T-cell (primary cell): ENCODE measurements at regions not wholly inside any gene's neighbourhood (a gene's known extent, or its start where the extent isn't known, plus 50 kb on each side); places are given as distances from the start of the nearest gene placed in this dataset.

Experiments used
- ATAC-seq, 4 experiments: fragments of 200-7000 bp in 3 of 4; fragments of 150-1000 bp in 1 of 4; cut with Tn5 transposase; replicated peaks in 1 of 4; 1 replicate in 3 of 4; 2 replicates in 1 of 4; pipeline ENCODE4 v1.10.0; 2021; ENCODE audit warnings: moderate library complexity in 3 of 4, mild to moderate bottlenecking in 2 of 4, moderate number of reproducible peaks in 1 of 4
- CTCF ChIA-PET, 2 donors: fragments of 300-600 bp; sonication (Branson Sonifier 250); formaldehyde crosslinking; loops; one replicate each; lab custom pipeline; 2022; ENCODE audit warnings: antibody characterized with exemption in 2 of 2; lab: Charles Lee
- POLR2A ChIA-PET, 2 donors: fragments of 300-600 bp; sonication (Branson Sonifier 250); formaldehyde crosslinking; loops; one replicate each; lab custom pipeline; 2022; ENCODE audit warnings: antibody characterized with exemption in 2 of 2; lab: Charles Lee
- DNase-seq, 35 experiments: peaks; one replicate each; pipeline versions ENCODE4 v3.0.0 to v3.0.0-alpha.2; 2013 to 2023
- H3K27ac ChIP-seq: one replicate; pipeline ENCODE4 v1.5.1; 2013; ENCODE audit warnings: low read length
- H3K27me3 ChIP-seq, 2 experiments: replicated peaks in 1 of 2; 1 replicate in 1 of 2; 2 replicates in 1 of 2; pipeline versions ENCODE4 v1.6.1 to v1.7.0; 2013; ENCODE audit warnings: low read length in 1 of 2, mixed read lengths in 1 of 2; ENCODE audit not compliant: control insufficient read depth in 2 of 2, insufficient read depth in 2 of 2; ENCODE audit errors: extremely low read depth in 1 of 2
- H3K36me3 ChIP-seq, 2 donors: 1 replicate in 1 of 2; 2 replicates in 1 of 2; pipeline versions ENCODE4 v1.6.1 to v1.7.0; 2013; ENCODE audit warnings: low read length in 1 of 2; ENCODE audit not compliant: control insufficient read depth in 2 of 2, insufficient read depth in 1 of 2; ENCODE audit errors: extremely low read depth in 1 of 2
- H3K4me1 ChIP-seq, 2 experiments: 1 replicate in 1 of 2; 2 replicates in 1 of 2; pipeline versions ENCODE4 v1.6.1 to v1.7.0; 2013; ENCODE audit warnings: low read length in 2 of 2, mixed read lengths in 1 of 2; ENCODE audit not compliant: insufficient read depth in 2 of 2, control insufficient read depth in 1 of 2; ENCODE audit errors: extremely low read depth in 1 of 2
- H3K4me3 ChIP-seq, 2 donors: 1 replicate in 1 of 2; 2 replicates in 1 of 2; pipeline versions ENCODE4 v1.5.1 to v1.7.0; 2013; ENCODE audit warnings: mild to moderate bottlenecking in 2 of 2, low read length in 1 of 2, moderate library complexity in 1 of 2; ENCODE audit not compliant: control insufficient read depth in 1 of 2; ENCODE audit errors: extremely low read depth in 1 of 2
- H3K9me3 ChIP-seq: 2 replicates; pipeline ENCODE4 v1.7.0; 2013
- H3K27ac Mint-ChIP-seq, 2 donors: one replicate each; pipeline ENCODE4 v1.8.0; 2020 to 2021; ENCODE audit warnings: mild to moderate bottlenecking in 2 of 2, mixed read lengths in 2 of 2
- H3K27me3 Mint-ChIP-seq, 2 donors: one replicate each; pipeline ENCODE4 v1.8.0; 2021 to 2022; ENCODE audit warnings: mixed read lengths in 2 of 2
- H3K36me3 Mint-ChIP-seq: one replicate; pipeline ENCODE4 v1.8.0; 2021; ENCODE audit warnings: mixed read lengths
- H3K4me1 Mint-ChIP-seq, 3 donors: one replicate each; pipeline ENCODE4 v1.8.0; 2020 to 2022; ENCODE audit warnings: mixed read lengths in 3 of 3, mild to moderate bottlenecking in 1 of 3
- H3K4me3 Mint-ChIP-seq, 3 donors: one replicate each; pipeline ENCODE4 v1.8.0; 2020 to 2022; ENCODE audit warnings: mild to moderate bottlenecking in 3 of 3, mixed read lengths in 3 of 3, moderate library complexity in 3 of 3
- H3K9me3 Mint-ChIP-seq, 3 donors: one replicate each; pipeline ENCODE4 v1.8.0; 2020 to 2022; ENCODE audit warnings: mixed read lengths in 3 of 3
- WGBS: methylation state at CpG from one replicate; pipeline ENCODE4 v1.1.5; 2013; ENCODE audit warnings: missing lambda C conversion rate; ENCODE audit not compliant: insufficient coverage; 5-methylcytosine and 5-hydroxymethylcytosine counted together

DNA sequence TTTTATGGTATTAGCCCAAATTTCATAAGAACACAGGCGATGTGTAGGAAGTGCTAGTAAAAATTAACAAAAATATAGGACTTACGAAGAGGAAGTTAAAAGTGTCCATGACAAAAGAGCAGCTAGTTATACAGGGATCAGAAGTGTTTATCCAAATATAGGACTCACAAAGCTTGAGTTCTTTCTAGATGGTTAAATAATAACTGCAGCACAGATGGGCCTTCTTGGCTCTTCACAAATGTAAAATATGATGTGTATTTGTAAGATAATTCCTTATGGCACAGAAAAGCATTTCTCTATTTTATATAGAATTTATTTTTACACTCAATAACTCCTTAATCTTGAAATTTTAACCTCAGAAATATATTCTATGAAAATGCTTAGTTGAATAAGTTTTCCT lies 100.9 kb upstream of the SPHKAP start:
- peaks cover 3 to 13% (median 8%) of the 10 kb centered on the region in 3 donors for H3K9me3 Mint-ChIP-seq
- Histone ChIP-seq H3K27me3 (no peaks in the 10 kb centered on the region), H3K4me1 (no peaks in the 10 kb centered on the region), H3K9me3 (no peaks in the 10 kb centered on the region), H3K27ac (no peak overlapping the region), H3K4me3 (no peak overlapping the region), H3K36me3 (no peaks in the 10 kb centered on the region)
- no peak overlapping the region for H3K27ac Mint-ChIP-seq
- H3K36me3 Mint-ChIP-seq = no peaks in the 10 kb centered on the region
- H3K4me1 Mint-ChIP-seq = no peaks in the 10 kb centered on the region
- POLR2A ChIA-PET = no interaction called here
- DNase-seq = no peak
- H3K4me3 Mint-ChIP-seq = no peak overlapping the region
- CTCF ChIA-PET = no interaction called here
- WGBS = no CpG with 5 or more reads among the region's 2 CpGs
- no peaks in the 10 kb centered on the region for H3K27me3 Mint-ChIP-seq
- ATAC-seq = no peak

DNA sequence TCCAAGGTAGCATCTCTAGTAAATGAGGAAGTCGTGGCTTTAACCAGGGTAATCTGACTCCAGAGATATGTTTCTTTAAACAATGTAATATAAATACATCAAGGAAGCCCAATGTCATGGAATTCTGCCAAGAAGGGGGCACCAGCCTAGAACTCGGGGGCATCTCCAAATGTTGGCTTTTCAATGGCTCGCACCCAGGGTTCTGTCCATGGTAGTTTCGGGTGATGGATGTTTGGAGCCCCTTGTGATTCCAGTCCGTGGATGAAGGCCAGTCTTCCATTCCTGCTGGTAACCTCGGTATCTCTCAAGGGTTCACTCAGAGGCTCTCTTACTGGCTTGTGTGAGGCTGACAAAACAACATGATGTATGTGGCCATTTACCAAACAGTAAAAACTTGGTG lies 91.7 kb upstream of the SPHKAP start:
- Mint-ChIP-seq H3K4me1 (no peaks in the 10 kb centered on the region), H3K4me3 (no peak overlapping the region), H3K36me3 (no peaks in the 10 kb centered on the region), H3K27ac (no peak overlapping the region), H3K9me3 (peaks cover 0 to 13% (median 7%) of the 10 kb centered on the region in 3 donors), H3K27me3 (no peaks in the 10 kb centered on the region)
- Histone ChIP-seq H3K27me3 (no peaks in the 10 kb centered on the region), H3K27ac (no peak overlapping the region), H3K9me3 (no peaks in the 10 kb centered on the region), H3K4me3 (no peak overlapping the region), H3K36me3 (no peaks in the 10 kb centered on the region), H3K4me1 (no peaks in the 10 kb centered on the region)
- DNase-seq (no peak), ATAC-seq (no peak)
- 84% methylated on average over 5 of the region's 6 CpGs for WGBS
- ChIA-PET POLR2A (no interaction called here), CTCF (no interaction called here)

DNA sequence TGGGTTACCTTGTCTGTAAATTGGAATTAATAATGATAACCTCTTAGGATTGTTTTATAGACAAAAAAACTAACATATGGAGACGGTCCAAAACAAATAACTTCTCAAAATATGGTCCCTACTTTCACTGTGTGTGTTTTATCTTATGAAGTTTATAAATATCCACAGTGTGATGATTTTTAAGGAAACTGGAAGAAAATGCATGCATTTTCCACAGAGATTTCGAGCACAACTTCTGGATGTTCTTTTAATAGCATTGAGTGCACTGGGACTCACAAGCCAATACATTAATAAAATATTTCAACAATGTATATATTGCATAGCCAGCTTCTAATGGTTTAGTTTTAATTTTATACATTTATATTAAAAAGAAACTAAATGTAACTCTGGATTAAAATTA lies 87.9 kb upstream of the SPHKAP start:
- H3K27ac ChIP-seq = no peak overlapping the region
- DNase-seq = no peak
- ChIA-PET CTCF (no interaction called here), POLR2A (no interaction called here)
- H3K36me3 Mint-ChIP-seq = no peaks in the 10 kb centered on the region
- H3K4me1 ChIP-seq = no peaks in the 10 kb centered on the region
- peaks cover 4% of the 10 kb centered on the region for H3K9me3 ChIP-seq
- peaks cover 13 to 22% (median 15%) of the 10 kb centered on the region in 3 donors for H3K9me3 Mint-ChIP-seq
- no peaks in the 10 kb centered on the region for H3K4me1 Mint-ChIP-seq
- H3K27me3 ChIP-seq = no peaks in the 10 kb centered on the region
- no CpG with 5 or more reads among the region's 2 CpGs for WGBS
- ATAC-seq = no peak
- H3K4me3 ChIP-seq = no peak overlapping the region
- no peaks in the 10 kb centered on the region for H3K27me3 Mint-ChIP-seq
- H3K4me3 Mint-ChIP-seq = no peak overlapping the region
- H3K27ac Mint-ChIP-seq = no peak overlapping the region
- no peaks in the 10 kb centered on the region for H3K36me3 ChIP-seq

DNA sequence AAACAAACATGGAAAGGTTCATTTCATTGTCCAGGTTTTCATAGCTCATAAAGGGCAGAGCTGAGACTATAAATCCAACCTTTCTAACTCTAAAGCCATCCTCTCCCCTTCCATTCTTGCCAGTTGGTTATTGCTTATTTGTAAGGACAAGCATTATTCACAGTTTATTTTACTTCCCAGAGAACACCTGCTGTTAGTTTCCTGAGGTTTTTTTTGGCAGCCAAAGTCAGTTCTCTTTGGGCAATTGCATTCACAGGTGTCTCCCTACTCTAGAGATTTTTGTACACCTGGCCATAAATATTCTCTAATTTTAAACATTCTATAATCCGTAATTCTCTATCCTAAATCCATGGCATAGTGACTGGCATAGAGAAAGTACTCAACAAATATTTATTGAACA lies 87.3 kb upstream of the SPHKAP start:
- H3K27ac ChIP-seq = no peak overlapping the region
- POLR2A ChIA-PET = no interaction called here
- CTCF ChIA-PET = interaction anchor here in 1 of 2 donors (0.6 kb wide), 1 partner anchor 133 kb away, joined by 3 read pairs; no protein-coding TSS in a partner anchor
- Mint-ChIP-seq H3K27me3 (no peaks in the 10 kb centered on the region), H3K27ac (no peak overlapping the region), H3K4me3 (no peak overlapping the region), H3K9me3 (peaks cover 13 to 22% (median 14%) of the 10 kb centered on the region in 3 donors), H3K36me3 (no peaks in the 10 kb centered on the region), H3K4me1 (no peaks in the 10 kb centered on the region)
- H3K4me1 ChIP-seq = no peaks in the 10 kb centered on the region
- no peaks in the 10 kb centered on the region for H3K27me3 ChIP-seq
- H3K36me3 ChIP-seq = no peaks in the 10 kb centered on the region
- DNase-seq (no peak), ATAC-seq (no peak)
- no peak overlapping the region for H3K4me3 ChIP-seq
- WGBS = no CpG with 5 or more reads among the region's 1 CpG
- H3K9me3 ChIP-seq = peaks cover 4% of the 10 kb centered on the region

DNA sequence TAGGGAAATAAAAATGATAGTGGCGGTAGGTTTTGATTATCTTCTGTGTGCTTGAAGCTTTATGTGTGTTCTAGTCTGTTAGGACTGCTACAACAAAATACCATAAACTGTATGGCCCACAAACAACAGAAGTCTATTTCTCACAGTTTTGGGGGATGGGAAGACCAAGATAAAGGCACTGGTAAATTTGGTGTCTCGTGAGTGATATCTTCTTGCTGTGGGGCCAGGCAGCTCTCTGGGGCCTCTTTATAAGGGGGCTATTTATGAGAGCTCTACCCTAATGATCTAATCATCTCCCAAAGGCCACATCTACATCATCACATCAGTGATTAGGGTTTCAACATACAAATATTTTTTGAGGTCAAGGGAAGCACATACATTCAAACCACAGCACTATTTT lies 86.8 kb upstream of the SPHKAP start:
- Histone ChIP-seq H3K4me1 (no peaks in the 10 kb centered on the region), H3K4me3 (no peak overlapping the region), H3K27ac (no peak overlapping the region), H3K36me3 (no peaks in the 10 kb centered on the region), H3K27me3 (no peaks in the 10 kb centered on the region), H3K9me3 (peaks cover 4% of the 10 kb centered on the region)
- ATAC-seq (no peak), DNase-seq (no peak)
- CTCF ChIA-PET = no interaction called here
- Mint-ChIP-seq H3K4me1 (no peaks in the 10 kb centered on the region), H3K36me3 (no peaks in the 10 kb centered on the region), H3K27ac (no peak overlapping the region), H3K4me3 (no peak overlapping the region), H3K27me3 (no peaks in the 10 kb centered on the region), H3K9me3 (peaks cover 10 to 22% (median 13%) of the 10 kb centered on the region in 3 donors)
- POLR2A ChIA-PET = no interaction called here
- no CpG with 5 or more reads among the region's 2 CpGs for WGBS

DNA sequence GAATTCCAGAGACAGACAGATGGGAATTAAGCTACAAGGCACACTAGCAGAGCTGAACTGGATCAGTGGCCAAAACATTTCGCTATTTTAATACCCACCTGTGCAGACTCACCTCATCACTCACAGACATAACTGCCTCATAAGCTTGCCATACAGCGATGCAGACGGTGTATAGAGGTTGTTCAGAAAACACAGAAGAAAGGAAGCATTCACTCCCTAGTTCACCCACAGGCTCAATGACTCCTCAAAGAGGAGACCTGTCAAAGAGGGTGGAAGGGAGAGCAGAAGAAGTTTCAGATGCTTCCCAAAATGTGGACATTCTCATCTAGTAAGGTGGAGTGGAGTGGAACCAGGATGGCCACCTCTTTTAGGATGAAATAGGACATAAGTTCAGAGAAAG lies 81.7 kb upstream of the SPHKAP start:
- WGBS = 60% methylated on average over 1 of the region's 3 CpGs
- no peak for ATAC-seq
- CTCF ChIA-PET = no interaction called here

DNA sequence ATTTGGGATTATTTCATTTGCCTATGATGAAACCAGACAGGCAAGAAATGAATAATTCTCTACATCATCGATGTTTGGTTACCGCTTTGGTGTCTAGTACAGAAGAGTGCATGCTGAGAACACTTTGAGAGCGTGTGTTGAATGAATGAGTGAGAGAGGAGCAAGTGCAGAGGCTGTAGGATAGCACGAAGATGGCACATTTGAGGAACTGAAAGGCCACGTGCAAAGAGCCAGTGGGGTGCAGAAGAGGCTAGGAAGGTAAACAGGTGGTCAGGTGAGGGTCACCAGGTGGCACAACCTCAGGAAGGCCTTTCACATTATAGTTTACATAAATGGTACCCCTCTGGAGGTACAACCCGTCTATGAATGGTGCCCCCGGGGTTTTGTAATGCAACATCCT lies 80.1 kb upstream of the SPHKAP start:
- no peak for ATAC-seq
- WGBS = 86% methylated on average over 5 of the region's 7 CpGs
- no peaks in the 10 kb centered on the region for H3K4me1 Mint-ChIP-seq

More for the DNA sequence above, 81.7 kb upstream of the SPHKAP start:
- peaks cover 4% of the 10 kb centered on the region for H3K9me3 ChIP-seq
- Mint-ChIP-seq H3K4me3 (no peak overlapping the region), H3K27ac (no peak overlapping the region), H3K9me3 (peaks cover 18 to 26% (median 19%) of the 10 kb centered on the region in 3 donors), H3K27me3 (no peaks in the 10 kb centered on the region), H3K36me3 (no peaks in the 10 kb centered on the region), H3K4me1 (no peaks in the 10 kb centered on the region)
- POLR2A ChIA-PET = no interaction called here
- no peak for DNase-seq
- H3K27ac ChIP-seq = no peak overlapping the region
- H3K27me3 ChIP-seq = no peaks in the 10 kb centered on the region
- H3K4me1 ChIP-seq = no peaks in the 10 kb centered on the region
- no peaks in the 10 kb centered on the region for H3K36me3 ChIP-seq
- H3K4me3 ChIP-seq = no peak overlapping the region

More for the DNA sequence above, 80.1 kb upstream of the SPHKAP start:
- ChIA-PET CTCF (no interaction called here), POLR2A (no interaction called here)
- H3K36me3 Mint-ChIP-seq = no peaks in the 10 kb centered on the region
- Histone ChIP-seq H3K36me3 (no peaks in the 10 kb centered on the region), H3K4me3 (no peak overlapping the region), H3K27ac (no peak overlapping the region), H3K4me1 (no peaks in the 10 kb centered on the region), H3K27me3 (no peaks in the 10 kb centered on the region), H3K9me3 (peaks cover 4% of the 10 kb centered on the region)
- no peaks in the 10 kb centered on the region for H3K27me3 Mint-ChIP-seq
- no peak overlapping the region for H3K27ac Mint-ChIP-seq
- H3K4me3 Mint-ChIP-seq = no peak overlapping the region
- H3K9me3 Mint-ChIP-seq = peaks cover 10 to 19% (median 17%) of the 10 kb centered on the region in 3 donors
- no peak for DNase-seq
